ENCODE measurements at regions not wholly inside any gene's neighbourhood (a gene's known extent, or its start where the extent isn't known, plus 50 kb on each side); places are given as distances from the start of the nearest gene placed in this dataset.

- no peak for DNase-seq (ENCODE audit: low spot score)
These were observed 300.7 kb downstream of the LMO7 start for GRCh38 chr13:75936791-75937190.

- no peak for DNase-seq (ENCODE audit: low spot score)
These were observed 299.7 kb downstream of the LMO7 start for GRCh38 chr13:75935805-75936204.

GRCh38 chr13:75934889-75935288, 298.8 kb downstream of the LMO7 start:
- DNase-seq (ENCODE audit: low spot score): no peak

GRCh38 chr13:75932636-75933035, 296.5 kb downstream of the LMO7 start:
- no peak for DNase-seq (ENCODE audit: low spot score)

- DNase-seq (ENCODE audit: low spot score): no peak
These were observed 295.0 kb downstream of the LMO7 start for GRCh38 chr13:75931116-75931515.

GRCh38 chr13:75929076-75929475, 292.9 kb downstream of the LMO7 start:
- DNase-seq (ENCODE audit: low spot score): no peak

- DNase-seq (ENCODE audit: low spot score): no peak
These were observed 291.1 kb downstream of the LMO7 start for GRCh38 chr13:75927183-75927669.

GRCh38 chr13:75920536-75920935, 284.4 kb downstream of the LMO7 start:
- DNase-seq (ENCODE audit: low spot score): no peak

GRCh38 chr13:75919660-75920199, 283.6 kb downstream of the LMO7 start:
- no peak for DNase-seq (ENCODE audit: low spot score)

- no peak for DNase-seq (ENCODE audit: low spot score)
These were observed 278.9 kb downstream of the LMO7 start for GRCh38 chr13:75915066-75915465.

- DNase-seq (ENCODE audit: low spot score): no peak
These were observed 277.8 kb downstream of the LMO7 start for GRCh38 chr13:75913925-75914324.

GRCh38 chr13:75910591-75910990, 274.5 kb downstream of the LMO7 start:
- no peak for DNase-seq (ENCODE audit: low spot score)
